ENCODE measurements at regions not wholly inside any gene's neighbourhood (a gene's known extent, or its start where the extent isn't known, plus 50 kb on each side); places are given as distances from the start of the nearest gene placed in this dataset.

GRCh38 chr3:5310509-5310908 is 123.0 kb downstream of the EDEM1 start (continued):
- TF ChIP-seq NFE2L2 (IDR thresholded peaks at IDR 0.05; ENCODE audit: low read length) = no peak
- TF ChIP-seq ZNF737 (CRISPR knock-in tag; IDR thresholded peaks at IDR 0.05; ENCODE audit: borderline replicate concordance) = no peak
- TF ChIP-seq ZFP37 (CRISPR knock-in tag; IDR thresholded peaks at IDR 0.05; ENCODE audit: borderline replicate concordance) = no peak
- TF ChIP-seq TRIM22 (IDR thresholded peaks at IDR 0.05) = no peak
- TF ChIP-seq GATAD1 (CRISPR knock-in tag; IDR thresholded peaks at IDR 0.05) = no peak
- TF ChIP-seq ZNF572 (CRISPR knock-in tag; IDR thresholded peaks at IDR 0.05) = no peak
- no peak for TF ChIP-seq TFDP1 (CRISPR knock-in tag; IDR thresholded peaks at IDR 0.05; ENCODE audit: borderline replicate concordance)

- in situ Hi-C loops (cut with HindIII; ENCODE audit: extremely low pct_ligation_motif_present, low pct_unique_long_range_greater_than_20kb) (no loop called here), intact Hi-C loops (cut with micrococcal nuclease; ENCODE audit: unreplicated experiment) (no loop called here)
- DNase-seq (ENCODE audit: low spot score) = no peak
- H3K4me3 ChIP-seq (replicated peaks in 1 of 3; ENCODE audit: insufficient read depth in 1 of 3, low read depth in 2 of 3, low read length in 3 of 3) = no peak overlapping the region
- ChIA-PET POLR2A (no interaction called here), CTCF (ENCODE audit: low intra/inter-chr PET ratio, low total read pairs) (no interaction called here)
- no peaks in the 10 kb centered on the region for H4K20me1 ChIP-seq (ENCODE audit: insufficient read depth, low read length)
- no peaks in the 10 kb centered on the region for H3K79me2 ChIP-seq (ENCODE audit: insufficient read depth, low read length)
- H3K27ac ChIP-seq (ENCODE audit: extremely low read length, insufficient read depth, low read length) = no peak overlapping the region
- no peaks in the 10 kb centered on the region; a peak in 1 of 5 replicates for H3K27me3 ChIP-seq (ENCODE audit: control insufficient read depth in 1 of 2, insufficient read depth in 2 of 2, low read length in 2 of 2)
- H3K9ac ChIP-seq (ENCODE audit: insufficient read depth, low read depth, low read length) = no peak overlapping the region
- no peak for ATAC-seq
- no peak overlapping the region for H3K4me2 ChIP-seq (ENCODE audit: low read depth, low read length)
- H3K36me3 ChIP-seq (replicated peaks in 1 of 2; ENCODE audit: control insufficient read depth in 1 of 2, insufficient read depth in 2 of 2, low read length in 2 of 2) = no peaks in the 10 kb centered on the region
- FAIRE-seq = no peak
- TF ChIP-seq ZMYM4 (CRISPR knock-in tag; IDR thresholded peaks at IDR 0.05) = no peak
- TF ChIP-seq ZNF562 (CRISPR knock-in tag; IDR thresholded peaks at IDR 0.05; ENCODE audit: borderline replicate concordance) = no peak
- TF ChIP-seq XRCC5 (optimal IDR thresholded peaks at IDR 0.05; ENCODE audit: low read length) = no peak
- no peak overlapping the region for H2AFZ ChIP-seq (ENCODE audit: low read length)
- BruUV-seq (replicated peaks) = no TSS peak
- H3K9me3 ChIP-seq (ENCODE audit: low read length) = no peaks in the 10 kb centered on the region
- peaks cover 6% of the 10 kb centered on the region for H3K4me1 ChIP-seq (ENCODE audit: insufficient read depth, low read length)
- 37% methylated on average over 3 of the region's 3 CpGs for WGBS (ENCODE audit: low lambda C conversion rate)
Measured at GRCh38 chr3:5312290-5312689, 124.8 kb downstream of the EDEM1 start.
